ENCODE measurements at regions not wholly inside any gene's neighbourhood (a gene's known extent, or its start where the extent isn't known, plus 50 kb on each side); places are given as distances from the start of the nearest gene placed in this dataset.

DNA sequence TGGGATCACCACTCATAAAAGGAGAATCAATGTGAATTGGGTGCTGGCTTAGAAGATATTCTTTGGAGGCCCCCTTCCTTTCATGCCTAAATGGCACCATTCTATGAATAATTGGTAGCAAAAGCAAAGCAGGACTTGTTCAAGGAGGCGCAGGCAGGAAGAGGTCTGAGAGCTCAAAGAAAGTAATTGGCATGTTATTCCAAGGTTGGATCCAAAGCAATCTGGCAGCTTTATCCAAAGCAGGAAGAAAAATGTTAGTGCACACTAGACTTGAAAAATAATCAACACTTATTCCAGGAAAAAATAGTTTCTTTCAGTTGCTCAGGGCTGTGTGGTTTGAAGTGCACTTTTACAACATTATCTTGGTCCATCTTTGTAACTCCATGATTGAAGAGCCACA, 326.4 kb downstream of the NUAK1 start:
- Histone ChIP-seq H3K4me3 (replicated peaks; ENCODE audit: low read depth, low read length) (no peak overlapping the region), H3K36me3 (ENCODE audit: control insufficient read depth, insufficient read depth, low read length) (no peaks in the 10 kb centered on the region), H3K27me3 (replicated peaks; ENCODE audit: control insufficient read depth, insufficient read depth, low read length) (no peaks in the 10 kb centered on the region)
- TF ChIP-seq, protein P1, sequence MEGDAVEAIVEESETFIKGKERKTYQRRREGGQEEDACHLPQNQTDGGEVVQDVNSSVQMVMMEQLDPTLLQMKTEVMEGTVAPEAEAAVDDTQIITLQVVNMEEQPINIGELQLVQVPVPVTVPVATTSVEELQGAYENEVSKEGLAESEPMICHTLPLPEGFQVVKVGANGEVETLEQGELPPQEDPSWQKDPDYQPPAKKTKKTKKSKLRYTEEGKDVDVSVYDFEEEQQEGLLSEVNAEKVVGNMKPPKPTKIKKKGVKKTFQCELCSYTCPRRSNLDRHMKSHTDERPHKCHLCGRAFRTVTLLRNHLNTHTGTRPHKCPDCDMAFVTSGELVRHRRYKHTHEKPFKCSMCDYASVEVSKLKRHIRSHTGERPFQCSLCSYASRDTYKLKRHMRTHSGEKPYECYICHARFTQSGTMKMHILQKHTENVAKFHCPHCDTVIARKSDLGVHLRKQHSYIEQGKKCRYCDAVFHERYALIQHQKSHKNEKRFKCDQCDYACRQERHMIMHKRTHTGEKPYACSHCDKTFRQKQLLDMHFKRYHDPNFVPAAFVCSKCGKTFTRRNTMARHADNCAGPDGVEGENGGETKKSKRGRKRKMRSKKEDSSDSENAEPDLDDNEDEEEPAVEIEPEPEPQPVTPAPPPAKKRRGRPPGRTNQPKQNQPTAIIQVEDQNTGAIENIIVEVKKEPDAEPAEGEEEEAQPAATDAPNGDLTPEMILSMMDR (IDR thresholded peaks at IDR 0.05; ENCODE audit: insufficient read depth, low read length, poor library complexity, severe bottlenecking): no peak
- no peak for DNase-seq (ENCODE audit: extremely low read depth, insufficient read length)

DNA sequence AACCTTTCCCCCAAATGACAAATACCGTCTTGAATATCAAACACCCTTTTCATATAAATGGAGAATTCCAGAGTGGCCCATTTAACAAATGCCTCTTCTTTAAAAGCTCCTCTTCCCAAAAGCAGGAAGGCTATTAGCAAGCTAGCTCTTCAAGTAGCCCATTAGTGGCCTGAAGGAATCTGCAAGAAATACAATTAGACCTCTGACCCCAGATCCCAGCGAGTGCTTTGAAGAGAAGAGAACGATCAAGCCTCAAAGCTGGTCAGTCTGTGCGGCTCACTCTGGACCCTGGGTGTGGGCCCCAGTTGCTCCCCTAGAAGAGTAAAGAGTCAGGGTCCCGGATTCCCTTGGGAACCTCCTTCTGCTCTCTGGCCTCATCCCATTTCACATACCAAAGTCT, 325.6 kb downstream of the NUAK1 start:
- DNase-seq (ENCODE audit: extremely low read depth, insufficient read length): no peak
- TF ChIP-seq, protein P1 (IDR thresholded peaks at IDR 0.05; ENCODE audit: insufficient read depth, low read length, poor library complexity, severe bottlenecking): no peak
- H3K36me3 ChIP-seq (ENCODE audit: control insufficient read depth, insufficient read depth, low read length): no peaks in the 10 kb centered on the region
- no peak overlapping the region for H3K4me3 ChIP-seq (replicated peaks; ENCODE audit: low read depth, low read length)
- no peaks in the 10 kb centered on the region for H3K27me3 ChIP-seq (replicated peaks; ENCODE audit: control insufficient read depth, insufficient read depth, low read length)

DNA sequence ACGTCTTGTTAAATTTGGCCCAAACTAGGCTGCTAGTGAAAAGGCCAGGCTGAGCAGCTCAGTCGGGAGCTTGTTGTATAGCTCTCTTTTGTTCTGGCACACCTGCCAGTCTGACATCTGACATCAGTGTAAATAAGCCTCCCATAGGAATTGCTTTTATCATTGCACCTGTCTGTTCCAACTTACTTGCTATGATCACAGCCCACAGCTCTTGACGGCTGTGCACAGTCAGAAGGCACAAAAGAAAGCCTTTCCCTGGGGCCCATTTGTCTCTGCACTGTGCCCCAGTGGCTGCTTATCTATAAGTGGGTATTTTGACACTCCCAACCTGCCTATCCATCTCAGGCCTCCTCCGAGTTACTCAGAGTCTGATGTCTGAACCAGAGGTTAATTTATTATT, 324.5 kb downstream of the NUAK1 start:
- Histone ChIP-seq H3K4me3 (replicated peaks; ENCODE audit: low read depth, low read length) (no peak overlapping the region), H3K27me3 (replicated peaks; ENCODE audit: control insufficient read depth, insufficient read depth, low read length) (no peaks in the 10 kb centered on the region), H3K36me3 (ENCODE audit: control insufficient read depth, insufficient read depth, low read length) (no peaks in the 10 kb centered on the region)
- TF ChIP-seq, protein P1 (IDR thresholded peaks at IDR 0.05; ENCODE audit: insufficient read depth, low read length, poor library complexity, severe bottlenecking): no peak
- DNase-seq (ENCODE audit: extremely low read depth, insufficient read length): no peak

DNA sequence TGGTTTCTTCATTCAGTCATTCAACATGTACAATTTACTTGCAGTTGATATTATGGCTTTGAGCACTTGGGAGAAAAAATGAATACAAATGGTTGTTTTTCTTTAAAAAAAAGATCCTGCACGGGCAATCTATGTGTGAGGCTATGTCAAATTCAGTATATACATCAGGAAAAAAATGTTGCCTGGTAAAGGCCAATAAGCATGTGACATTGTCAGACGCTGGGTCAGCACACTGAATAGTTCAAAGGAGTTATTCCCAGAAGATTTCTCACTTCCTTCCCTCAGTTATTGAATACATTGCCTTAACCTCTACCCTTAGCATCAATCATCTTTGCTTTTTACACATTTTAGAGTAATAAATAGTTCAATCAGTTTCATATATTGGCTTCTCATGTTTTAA, 319.2 kb downstream of the NUAK1 start:
- Histone ChIP-seq H3K27me3 (replicated peaks; ENCODE audit: control insufficient read depth, insufficient read depth, low read length) (no peaks in the 10 kb centered on the region), H3K4me3 (replicated peaks; ENCODE audit: low read depth, low read length) (no peak overlapping the region), H3K36me3 (ENCODE audit: control insufficient read depth, insufficient read depth, low read length) (no peaks in the 10 kb centered on the region)
- TF ChIP-seq, protein P1 (IDR thresholded peaks at IDR 0.05; ENCODE audit: insufficient read depth, low read length, poor library complexity, severe bottlenecking): no peak
- no peak for DNase-seq (ENCODE audit: extremely low read depth, insufficient read length)

DNA sequence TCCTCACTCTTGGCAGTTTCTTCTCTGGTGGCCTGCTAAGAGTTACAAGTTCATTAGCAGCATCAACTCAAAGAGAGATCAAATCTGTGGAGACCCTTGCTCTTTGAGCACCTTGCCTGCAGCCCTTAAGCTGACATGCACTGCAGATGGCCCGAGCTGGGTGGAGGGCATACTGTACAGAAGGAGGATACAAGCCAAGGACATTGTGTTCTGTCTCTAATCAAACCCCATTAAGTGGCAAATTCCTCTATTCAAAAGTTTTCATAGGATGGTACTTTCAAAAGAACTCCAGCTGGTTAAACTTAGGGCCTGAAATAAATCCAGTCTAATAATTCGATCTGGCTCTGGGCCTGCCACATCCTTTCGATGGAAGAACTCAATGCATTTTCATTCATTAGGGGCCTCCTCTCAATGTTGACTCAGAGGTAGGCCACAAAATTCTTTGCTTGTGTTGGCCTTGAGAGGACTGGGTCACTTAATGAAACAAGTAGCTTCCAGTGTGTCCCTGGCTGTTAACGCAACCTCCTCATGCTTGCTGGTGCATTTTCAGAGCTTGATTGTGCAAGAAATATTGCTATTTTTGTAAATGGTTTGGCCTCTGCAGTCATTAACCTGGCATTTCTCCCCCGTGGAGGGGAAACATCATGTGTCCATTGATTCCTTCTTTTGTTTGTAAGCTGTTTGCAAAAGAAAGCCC, 318.2 kb downstream of the NUAK1 start:
- TF ChIP-seq, protein P1 (IDR thresholded peaks at IDR 0.05; ENCODE audit: insufficient read depth, low read length, poor library complexity, severe bottlenecking): no peak
- no peak for DNase-seq (ENCODE audit: extremely low read depth, insufficient read length)
- Histone ChIP-seq H3K27me3 (replicated peaks; ENCODE audit: control insufficient read depth, insufficient read depth, low read length) (no peaks in the 10 kb centered on the region), H3K36me3 (ENCODE audit: control insufficient read depth, insufficient read depth, low read length) (no peaks in the 10 kb centered on the region), H3K4me3 (replicated peaks; ENCODE audit: low read depth, low read length) (no peak overlapping the region)
